ENCODE measurements at regions not wholly inside any gene's neighbourhood (a gene's known extent, or its start where the extent isn't known, plus 50 kb on each side); places are given as distances from the start of the nearest gene placed in this dataset.

DNA sequence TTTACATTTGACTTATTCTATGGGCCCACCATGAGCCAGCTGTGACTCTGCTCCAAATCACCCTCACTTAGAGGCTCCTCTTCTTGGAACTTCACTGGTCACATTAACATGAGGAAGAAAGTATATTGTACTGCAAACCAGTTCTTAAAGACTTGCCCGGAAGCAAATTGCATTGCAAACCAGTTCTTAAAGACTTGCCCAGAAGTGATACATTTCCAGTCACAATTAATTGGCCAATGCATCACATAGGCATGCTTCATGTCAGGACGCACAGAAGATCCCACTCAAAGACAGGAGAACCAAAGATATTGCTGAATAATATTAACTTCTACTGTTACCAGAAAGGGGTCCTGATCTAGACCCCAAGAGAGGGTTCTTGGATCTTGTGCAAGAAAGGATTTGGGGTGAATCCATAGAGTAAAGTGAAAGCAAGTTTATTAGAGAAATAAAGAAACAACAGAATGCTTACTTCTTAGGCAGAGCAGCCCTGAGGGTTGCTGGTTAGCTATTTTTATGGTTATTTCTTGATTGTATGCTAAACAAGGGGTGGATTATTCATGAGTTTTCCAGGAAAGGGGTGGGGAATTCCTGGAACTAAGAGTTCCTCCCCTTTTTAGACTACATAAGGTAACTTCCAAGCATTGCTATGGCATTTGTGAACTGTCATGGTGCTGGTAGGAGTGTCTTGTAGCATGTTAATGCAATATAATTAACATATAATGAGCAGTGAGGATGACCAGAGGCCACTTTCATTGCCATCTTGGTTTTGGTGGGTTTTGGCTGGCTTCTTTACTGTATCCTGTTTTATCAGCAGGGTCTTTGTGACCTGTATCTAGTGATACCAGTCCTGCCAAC, 54.6 kb upstream of the HCCS start:
- DNase-seq (ENCODE audit: low read depth in 2 of 2) = no peak

DNA sequence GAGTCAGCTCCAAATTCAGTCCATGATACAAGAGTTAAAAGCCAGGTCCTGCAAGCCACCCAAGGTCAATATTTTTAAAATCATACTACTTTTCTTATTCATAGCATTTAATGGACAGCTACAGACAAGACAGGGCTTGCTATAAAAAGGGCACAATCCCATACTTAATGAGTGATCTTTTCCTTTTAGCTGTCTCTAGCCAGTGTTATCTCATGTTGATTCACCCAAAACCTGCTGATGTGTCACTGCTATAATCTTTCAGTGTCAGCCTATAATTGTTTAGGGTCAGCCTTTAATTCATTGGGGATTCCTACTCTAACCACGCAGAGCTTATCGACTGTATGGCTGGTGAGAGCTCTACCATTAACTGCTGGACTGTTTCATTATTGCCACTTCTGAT, 51.2 kb upstream of the HCCS start:
- no peak for DNase-seq (ENCODE audit: low read depth in 2 of 2)
